ENCODE measurements at regions not wholly inside any gene's neighbourhood (a gene's known extent, or its start where the extent isn't known, plus 50 kb on each side); places are given as distances from the start of the nearest gene placed in this dataset.

DNA sequence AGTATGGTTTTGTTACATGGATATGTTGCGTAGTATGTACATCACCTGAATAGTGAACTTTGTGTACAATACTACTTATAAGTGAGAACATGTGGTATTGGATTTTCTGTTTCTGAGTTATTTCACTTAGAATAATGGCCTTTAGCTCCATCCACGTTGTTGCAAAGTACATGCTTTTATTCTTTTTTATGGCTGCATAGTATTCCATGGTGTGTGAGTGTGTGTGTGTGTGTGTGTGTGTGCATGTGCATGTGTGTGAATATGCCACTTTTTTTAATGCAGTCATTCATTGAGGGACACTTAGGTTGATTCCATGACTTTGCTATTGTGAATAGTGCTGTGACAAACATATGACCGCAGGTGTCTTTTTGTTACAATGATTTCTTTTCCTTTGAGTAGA, 147.8 kb downstream of the LEPR start:
- TF ChIP-seq, protein P1, sequence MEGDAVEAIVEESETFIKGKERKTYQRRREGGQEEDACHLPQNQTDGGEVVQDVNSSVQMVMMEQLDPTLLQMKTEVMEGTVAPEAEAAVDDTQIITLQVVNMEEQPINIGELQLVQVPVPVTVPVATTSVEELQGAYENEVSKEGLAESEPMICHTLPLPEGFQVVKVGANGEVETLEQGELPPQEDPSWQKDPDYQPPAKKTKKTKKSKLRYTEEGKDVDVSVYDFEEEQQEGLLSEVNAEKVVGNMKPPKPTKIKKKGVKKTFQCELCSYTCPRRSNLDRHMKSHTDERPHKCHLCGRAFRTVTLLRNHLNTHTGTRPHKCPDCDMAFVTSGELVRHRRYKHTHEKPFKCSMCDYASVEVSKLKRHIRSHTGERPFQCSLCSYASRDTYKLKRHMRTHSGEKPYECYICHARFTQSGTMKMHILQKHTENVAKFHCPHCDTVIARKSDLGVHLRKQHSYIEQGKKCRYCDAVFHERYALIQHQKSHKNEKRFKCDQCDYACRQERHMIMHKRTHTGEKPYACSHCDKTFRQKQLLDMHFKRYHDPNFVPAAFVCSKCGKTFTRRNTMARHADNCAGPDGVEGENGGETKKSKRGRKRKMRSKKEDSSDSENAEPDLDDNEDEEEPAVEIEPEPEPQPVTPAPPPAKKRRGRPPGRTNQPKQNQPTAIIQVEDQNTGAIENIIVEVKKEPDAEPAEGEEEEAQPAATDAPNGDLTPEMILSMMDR (IDR thresholded peaks at IDR 0.05), result no peak
- no peak for TF ChIP-seq POLR2A (IDR thresholded peaks at IDR 0.05)

Measured in heart left ventricle (tissue), 13 donors.